PC-3 (cell line): ENCODE measurements at regions not wholly inside any gene's neighbourhood (a gene's known extent, or its start where the extent isn't known, plus 50 kb on each side); places are given as distances from the start of the nearest gene placed in this dataset.
"Not testable (repeated sequence)": the region's sequence is repeated elsewhere in the genome, so short reads cannot be mapped to it uniquely, and the experiment has no call there.

Experiments
- ATAC-seq: fragments of 200-7000 bp; cut with Tn5 transposase; 2 replicates; pipeline ENCODE4 v1.9.1; 2020; ENCODE audit warnings: mild to moderate bottlenecking, moderate library complexity
- BruUV-seq: library from RNA; stranded (reverse); fragments of 400-500 nt; replicated peaks from 2 replicates; lab custom pipeline; 2021; lab: Mats Ljungman, UMichigan
- CTCF ChIA-PET: fragments of 300-600 bp; sonication (Branson Sonifier 250); formaldehyde crosslinking; loops from one replicate; lab custom pipeline; 2022; ENCODE audit warnings: antibody characterized with exemption; lab: Charles Lee
- POLR2A ChIA-PET: fragments of 300-600 bp; sonication (Branson Sonifier 250); formaldehyde crosslinking; loops from one replicate; lab custom pipeline; 2022; ENCODE audit warnings: antibody characterized with exemption; ENCODE audit not compliant: unreplicated experiment; lab: Charles Lee
- DNase-seq: peaks from one replicate; pipeline ENCODE4 v3.0.0-alpha.2; 2015
- H2AFZ ChIP-seq: fragments of 300-600 bp; sonication (generic); 2 replicates; pipeline ENCODE4 v1.6.0; 2016; ENCODE audit warnings: antibody characterized with exemption, low read length
- H3F3A ChIP-seq: fragments of 300-600 bp; sonication (generic); one replicate; pipeline ENCODE4 v1.6.0; 2017; ENCODE audit warnings: antibody characterized with exemption, low read length, control low read depth, mild to moderate bottlenecking; ENCODE audit not compliant: unreplicated experiment
- H3K27ac ChIP-seq: fragments of 300-600 bp; sonication (generic); 2 replicates; pipeline ENCODE4 v1.5.1; 2016; ENCODE audit warnings: mild to moderate bottlenecking, low read length
- H3K27me3 ChIP-seq: fragments of 300-600 bp; sonication (generic); 2 replicates; pipeline ENCODE4 v1.6.1; 2016; ENCODE audit warnings: low read length, mixed read lengths
- H3K36me3 ChIP-seq: fragments of 300-600 bp; sonication (generic); 2 replicates; pipeline ENCODE4 v1.6.1; 2016; ENCODE audit warnings: low read depth, mixed run types, low read length, mixed read lengths
- H3K4me1 ChIP-seq: fragments of 300-600 bp; sonication (generic); 2 replicates; pipeline ENCODE4 v1.5.1; 2016; ENCODE audit warnings: low read length; ENCODE audit not compliant: insufficient read depth
- H3K4me2 ChIP-seq: fragments of 300-600 bp; sonication (generic); 2 replicates; pipeline ENCODE4 v1.6.0; 2016; ENCODE audit warnings: low read length
- H3K4me3 ChIP-seq: fragments of 300-600 bp; sonication (generic); 2 replicates; pipeline ENCODE4 v1.5.1; 2016; ENCODE audit warnings: mild to moderate bottlenecking, low read length, mixed read lengths
- H3K79me2 ChIP-seq: fragments of 300-600 bp; sonication (generic); 2 replicates; pipeline ENCODE4 v1.6.1; 2017; ENCODE audit warnings: low read length, mixed read lengths
- H3K9ac ChIP-seq: fragments of 300-600 bp; sonication (generic); 2 replicates; pipeline ENCODE4 v1.6.0; 2016; ENCODE audit warnings: mild to moderate bottlenecking, low read length
- H3K9me2 ChIP-seq: fragments of 300-600 bp; sonication (generic); replicated peaks from 2 replicates; pipeline ENCODE4 v1.6.1; 2016; ENCODE audit warnings: mixed run types, low read length, mixed read lengths
- H3K9me3 ChIP-seq: fragments of 300-600 bp; sonication (generic); 2 replicates; pipeline ENCODE4 v1.6.1; 2016; ENCODE audit warnings: low read length, mixed read lengths
- H4K20me1 ChIP-seq: fragments of 300-600 bp; sonication (generic); 2 replicates; pipeline ENCODE4 v1.6.1; 2016; ENCODE audit warnings: low read length, mixed read lengths
- EZH2 ChIP-seq: fragments of 300-600 bp; sonication (generic); IDR thresholded peaks from one replicate; pipeline ENCODE4 v1.6.1; 2017; ENCODE audit warnings: antibody characterized with exemption, mild to moderate bottlenecking, low read length; ENCODE audit not compliant: unreplicated experiment
- EZH2phosphoT487 ChIP-seq: fragments of 300-600 bp; sonication (generic); IDR thresholded peaks from 2 replicates; pipeline ENCODE4 v1.6.1; 2018; ENCODE audit warnings: mild to moderate bottlenecking, antibody characterized with exemption, low read length, borderline replicate concordance
- intact Hi-C: fragments of 100-400 bp; cut with micrococcal nuclease; formaldehyde crosslinking; loops from 2 replicates; pipeline ENCODE4 v1.9.0; 2023
- TF ChIP-seq, protein P1 (sequence below): fragments of 300-600 bp; sonication (generic); conservative IDR thresholded peaks from 2 replicates; pipeline ENCODE4 v1.5.1; 2017; ENCODE audit warnings: antibody characterized with exemption, low read depth, mild to moderate bottlenecking, low read length

DNA sequence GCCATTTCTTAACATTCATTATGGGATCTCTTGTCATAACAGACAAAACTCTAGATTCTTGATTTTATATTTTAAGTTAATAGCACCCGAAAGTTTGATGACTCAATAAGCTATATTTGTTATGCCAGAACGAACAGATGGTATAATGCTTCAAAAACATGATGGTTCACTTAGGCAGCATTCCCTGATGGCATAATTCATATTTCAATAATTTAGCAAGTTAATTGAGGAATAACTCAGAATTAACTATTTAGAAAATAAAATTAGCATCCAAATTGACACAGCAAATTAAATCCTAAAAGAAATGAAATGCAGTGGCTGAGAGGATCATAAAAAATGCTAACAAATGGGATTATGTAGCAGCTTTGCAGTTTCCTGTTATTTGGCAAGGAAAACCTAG, 260.8 kb upstream of the MBL2 start:
- Histone ChIP-seq H3K4me1 (peaks cover 24% of the 10 kb centered on the region), H3F3A (peaks cover 13% of the 10 kb centered on the region), H3K79me2 (no peaks in the 10 kb centered on the region), H3K27ac (no peak overlapping the region), H3K9me2 (no peaks in the 10 kb centered on the region), H3K36me3 (no peaks in the 10 kb centered on the region), H3K9me3 (no peaks in the 10 kb centered on the region), H3K9ac (no peak overlapping the region), H3K4me3 (no peak overlapping the region), H2AFZ (no peak overlapping the region), H4K20me1 (no peaks in the 10 kb centered on the region), H3K27me3 (no peaks in the 10 kb centered on the region), H3K4me2 (no peak overlapping the region)
- ChIA-PET POLR2A (no interaction called here), CTCF (no interaction called here)
- intact Hi-C loops: loop anchor here (5.0 kb wide), 1 partner anchor 231 kb away; no protein-coding TSS in a partner anchor
- no TSS peak for BruUV-seq
- no peak for ATAC-seq
- TF ChIP-seq EZH2: no peak
- TF ChIP-seq EZH2phosphoT487: no peak
- TF ChIP-seq, protein P1, sequence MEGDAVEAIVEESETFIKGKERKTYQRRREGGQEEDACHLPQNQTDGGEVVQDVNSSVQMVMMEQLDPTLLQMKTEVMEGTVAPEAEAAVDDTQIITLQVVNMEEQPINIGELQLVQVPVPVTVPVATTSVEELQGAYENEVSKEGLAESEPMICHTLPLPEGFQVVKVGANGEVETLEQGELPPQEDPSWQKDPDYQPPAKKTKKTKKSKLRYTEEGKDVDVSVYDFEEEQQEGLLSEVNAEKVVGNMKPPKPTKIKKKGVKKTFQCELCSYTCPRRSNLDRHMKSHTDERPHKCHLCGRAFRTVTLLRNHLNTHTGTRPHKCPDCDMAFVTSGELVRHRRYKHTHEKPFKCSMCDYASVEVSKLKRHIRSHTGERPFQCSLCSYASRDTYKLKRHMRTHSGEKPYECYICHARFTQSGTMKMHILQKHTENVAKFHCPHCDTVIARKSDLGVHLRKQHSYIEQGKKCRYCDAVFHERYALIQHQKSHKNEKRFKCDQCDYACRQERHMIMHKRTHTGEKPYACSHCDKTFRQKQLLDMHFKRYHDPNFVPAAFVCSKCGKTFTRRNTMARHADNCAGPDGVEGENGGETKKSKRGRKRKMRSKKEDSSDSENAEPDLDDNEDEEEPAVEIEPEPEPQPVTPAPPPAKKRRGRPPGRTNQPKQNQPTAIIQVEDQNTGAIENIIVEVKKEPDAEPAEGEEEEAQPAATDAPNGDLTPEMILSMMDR: no peak
- no peak for DNase-seq

DNA sequence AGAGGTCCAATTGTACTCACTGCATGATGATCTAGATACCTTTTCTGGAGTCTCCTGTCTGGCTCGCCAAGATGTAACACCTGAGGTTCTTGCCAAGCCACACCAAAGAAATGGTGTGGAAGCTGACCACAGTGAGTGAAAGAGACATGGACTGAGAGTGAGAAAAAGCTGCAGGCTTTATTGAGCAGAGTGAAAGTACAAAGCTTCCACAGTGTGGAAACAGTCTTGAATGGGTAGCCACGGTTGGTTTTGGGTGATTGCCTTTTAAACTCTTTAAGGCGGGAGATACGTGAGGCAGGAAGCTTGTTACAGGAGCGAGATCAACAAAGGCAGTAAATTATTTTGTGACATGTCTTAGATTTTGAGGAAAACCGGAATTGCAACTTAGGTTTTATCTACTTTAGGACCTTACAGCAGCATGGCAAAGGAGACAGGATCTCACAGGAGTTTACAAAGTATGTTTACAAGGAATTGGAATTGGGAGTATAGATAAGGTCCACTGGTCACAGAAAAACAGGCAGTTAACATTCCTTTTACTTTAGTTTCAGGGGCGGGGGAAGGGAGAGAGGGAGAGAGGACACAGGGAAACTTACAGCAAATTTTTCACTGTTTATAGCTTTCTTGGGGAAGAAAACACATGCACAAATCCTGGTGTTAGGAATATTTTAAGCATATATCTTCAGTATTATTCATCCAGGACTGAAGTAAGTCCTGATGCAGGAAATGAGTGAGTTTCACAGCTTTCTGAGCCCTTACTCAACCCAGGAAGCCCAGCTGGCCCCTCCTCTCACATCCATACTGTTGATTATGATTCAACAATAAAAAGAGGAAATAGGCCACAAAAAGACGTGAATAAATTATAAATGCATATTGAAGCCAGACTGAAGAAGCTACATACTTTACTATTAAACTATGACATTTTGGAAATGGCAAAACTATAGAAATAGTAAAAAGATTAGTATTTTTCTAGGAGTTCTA, 257.6 kb upstream of the MBL2 start:
- Histone ChIP-seq H3K9ac (peak overlapping the region; percentile 0), H3K4me1 (peaks cover 33% of the 10 kb centered on the region), H3K27ac (peak overlapping the region; percentile 59), H2AFZ (peak overlapping the region; percentile 63), H3K4me2 (peak overlapping the region; percentile 58), H3K4me3 (peak overlapping the region; percentile 27), H3F3A (peaks cover 13% of the 10 kb centered on the region)
- CTCF ChIA-PET: interaction anchor here (0.6 to 1.6 kb wide), 4 partner anchors 10 to 384 kb away, joined by 3 to 5 read pairs (median 4); no protein-coding TSS in a partner anchor
- intact Hi-C loops: loop anchor here (1.0 to 5.0 kb wide), 5 partner anchors 49 to 228 kb away; no protein-coding TSS in a partner anchor
- ATAC-seq (peak; percentile 80), DNase-seq (peak; percentile 96)
- not testable (repeated sequence) for H3K27me3 ChIP-seq, H3K9me2 ChIP-seq, H3K9me3 ChIP-seq, H3K79me2 ChIP-seq, H3K36me3 ChIP-seq, H4K20me1 ChIP-seq
- POLR2A ChIA-PET: interaction anchor here (0.6 to 0.7 kb wide), 3 partner anchors 182 to 1369 kb away, joined by 3 to 4 read pairs (median 4); no protein-coding TSS in a partner anchor
- TSS peak; percentile 62 for BruUV-seq

DNA sequence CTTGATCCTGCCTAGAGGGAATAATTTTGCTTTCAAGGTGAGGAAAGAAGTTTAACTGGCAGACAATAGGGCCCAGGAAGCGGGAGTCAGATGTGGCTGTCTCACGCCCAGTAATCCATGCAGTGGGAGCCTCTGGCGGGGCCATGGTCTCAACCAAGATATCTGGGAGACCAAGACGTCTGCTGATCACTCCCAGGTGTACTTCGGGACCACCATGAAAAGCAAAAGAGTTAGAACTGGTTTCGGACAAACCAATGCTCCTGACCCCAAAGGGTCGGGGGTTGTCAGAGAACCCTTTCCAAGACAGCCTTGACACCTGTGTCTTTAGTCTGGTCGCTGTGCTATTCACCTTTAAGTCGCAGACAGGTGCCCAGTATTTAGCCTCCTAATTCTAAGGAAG, 256.9 kb upstream of the MBL2 start:
- peaks cover 40% of the 10 kb centered on the region for H3K4me1 ChIP-seq
- ATAC-seq (no peak), DNase-seq (no peak)
- no TSS peak for BruUV-seq
- H3F3A ChIP-seq: peaks cover 13% of the 10 kb centered on the region
- H3K27me3 ChIP-seq: no peaks in the 10 kb centered on the region
- H3K36me3 ChIP-seq: no peaks in the 10 kb centered on the region
- peak overlapping the region; percentile 63 for H2AFZ ChIP-seq
- H3K9me3 ChIP-seq: no peaks in the 10 kb centered on the region
- peak overlapping the region; percentile 0; the same call in 1 of the 2 replicates for H3K9ac ChIP-seq
- intact Hi-C loops: loop anchor here (5.0 kb wide), 1 partner anchor 113 kb away; no protein-coding TSS in a partner anchor
- H3K27ac ChIP-seq: peak overlapping the region; percentile 59
- POLR2A ChIA-PET: no interaction called here
- no peak for TF ChIP-seq EZH2
- TF ChIP-seq, protein P1: no peak
- TF ChIP-seq EZH2phosphoT487: no peak
- peak overlapping the region; percentile 58 for H3K4me2 ChIP-seq
- H3K9me2 ChIP-seq: no peaks in the 10 kb centered on the region
- no peaks in the 10 kb centered on the region for H3K79me2 ChIP-seq
- no peaks in the 10 kb centered on the region for H4K20me1 ChIP-seq
- peak overlapping the region; percentile 27 for H3K4me3 ChIP-seq
- CTCF ChIA-PET: interaction anchor here (1.6 kb wide), 1 partner anchor 73 kb away, joined by 5 read pairs; no protein-coding TSS in a partner anchor

DNA sequence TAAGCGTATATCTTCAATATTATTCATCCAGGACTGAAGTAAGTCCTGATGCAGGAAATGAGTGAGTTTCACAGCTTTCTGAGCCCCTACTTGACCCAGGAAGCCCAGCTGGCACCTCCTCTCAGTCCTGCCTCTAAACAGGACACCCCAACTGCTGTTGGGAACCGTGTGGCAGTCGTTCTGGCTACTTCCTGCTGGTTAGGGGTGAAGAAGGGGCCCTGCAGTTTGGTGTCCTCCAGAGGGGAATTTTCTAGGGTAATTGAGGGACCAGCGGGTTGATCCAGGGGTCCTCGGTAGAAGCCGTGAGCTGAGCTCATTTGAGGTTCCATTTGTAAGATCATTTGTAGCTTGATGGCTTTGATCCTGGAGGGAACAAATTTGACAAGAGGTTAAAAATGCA, 253.2 kb upstream of the MBL2 start:
- not testable (repeated sequence) for DNase-seq, H4K20me1 ChIP-seq, H3K27me3 ChIP-seq, H3K9me3 ChIP-seq, H3K79me2 ChIP-seq, ATAC-seq, H3K9me2 ChIP-seq, H3K36me3 ChIP-seq, BruUV-seq, H3K9ac ChIP-seq
- POLR2A ChIA-PET: interaction anchor here (0.5 to 0.6 kb wide), 2 partner anchors 282 to 414 kb away, joined by 4 to 5 read pairs; no protein-coding TSS in a partner anchor
- peaks cover 11% of the 10 kb centered on the region for H3F3A ChIP-seq
- H3K4me3 ChIP-seq: peak overlapping the region; percentile 60; the same call in 1 of the 2 replicates
- peak overlapping the region; percentile 9 for H3K27ac ChIP-seq
- intact Hi-C loops: loop anchor here (1.0 to 5.0 kb wide), 2 partner anchors 117 to 141 kb away; no protein-coding TSS in a partner anchor
- peak overlapping the region; percentile 76 for H2AFZ ChIP-seq
- CTCF ChIA-PET: interaction anchor here (1.3 kb wide), 1 partner anchor 208 kb away, joined by 3 read pairs; no protein-coding TSS in a partner anchor
- peaks cover 45% of the 10 kb centered on the region for H3K4me1 ChIP-seq
- peak overlapping the region; percentile 79 for H3K4me2 ChIP-seq
